Mesendoderm (in vitro differentiated cells): ENCODE measurements at regions not wholly inside any gene's neighbourhood (a gene's known extent, or its start where the extent isn't known, plus 50 kb on each side); places are given as distances from the start of the nearest gene placed in this dataset.
"Not testable (repeated sequence)": the region's sequence is repeated elsewhere in the genome, so short reads cannot be mapped to it uniquely, and the experiment has no call there.

ENCODE experiments used
- DNase-seq: peaks from one replicate; pipeline ENCODE4 v3.0.0; 2013
- H2AK5ac ChIP-seq: 2 replicates; pipeline ENCODE4 v1.6.1; 2013; ENCODE audit warnings: low read length, inconsistent platforms
- H2BK120ac ChIP-seq: 2 replicates; pipeline ENCODE4 v1.6.1; 2013; ENCODE audit warnings: low read depth, mild to moderate bottlenecking, low read length, moderate library complexity, mixed read lengths
- H2BK15ac ChIP-seq: replicated peaks from 2 replicates; pipeline ENCODE4 v1.6.1; 2013; ENCODE audit warnings: low read depth, mild to moderate bottlenecking, moderate library complexity
- H2BK5ac ChIP-seq: 2 replicates; pipeline ENCODE4 v1.6.1; 2013; ENCODE audit warnings: low read length, inconsistent platforms
- H3K18ac ChIP-seq: 2 replicates; pipeline ENCODE4 v1.6.1; 2013; ENCODE audit warnings: mild to moderate bottlenecking, low read length, mixed read lengths
- H3K23ac ChIP-seq: one replicate; pipeline ENCODE4 v1.6.1; 2013; ENCODE audit warnings: low read length
- H3K27ac ChIP-seq: 2 replicates; pipeline ENCODE4 v1.5.1; 2013; ENCODE audit warnings: low read depth, mild to moderate bottlenecking, inconsistent platforms, low read length, moderate library complexity
- H3K27me3 ChIP-seq: 2 replicates; pipeline ENCODE4 v1.6.1; 2013; ENCODE audit warnings: low read length, control low read depth, mild to moderate bottlenecking, inconsistent platforms; ENCODE audit not compliant: insufficient read depth, poor library complexity
- H3K36me3 ChIP-seq: 2 replicates; pipeline ENCODE4 v1.6.1; 2013; ENCODE audit warnings: low read length, inconsistent platforms; ENCODE audit not compliant: control insufficient read depth, insufficient read depth
- H3K4ac ChIP-seq: one replicate; pipeline ENCODE4 v1.6.1; 2013; ENCODE audit warnings: low read depth, mild to moderate bottlenecking, low read length, moderate library complexity
- H3K4me1 ChIP-seq: 2 replicates; pipeline ENCODE4 v1.6.1; 2013; ENCODE audit warnings: low read depth, low read length, inconsistent platforms; ENCODE audit not compliant: control insufficient read depth
- H3K4me2 ChIP-seq: 2 replicates; pipeline ENCODE4 v1.6.1; 2013; ENCODE audit warnings: low read length
- H3K4me3 ChIP-seq: 2 replicates; pipeline ENCODE4 v1.5.1; 2013; ENCODE audit warnings: mild to moderate bottlenecking, low read length
- H3K56ac ChIP-seq: one replicate; pipeline ENCODE4 v1.6.1; 2013; ENCODE audit warnings: low read length
- H3K79me1 ChIP-seq: 2 replicates; pipeline ENCODE4 v1.6.1; 2013; ENCODE audit warnings: low read length, inconsistent platforms
- H3K79me2 ChIP-seq: 2 replicates; pipeline ENCODE4 v1.6.1; 2013; ENCODE audit warnings: mild to moderate bottlenecking, low read length; ENCODE audit not compliant: control insufficient read depth, insufficient read depth
- H3K9ac ChIP-seq: 2 replicates; pipeline ENCODE4 v1.6.1; 2013; ENCODE audit warnings: low read length, inconsistent platforms
- H4K5ac ChIP-seq: one replicate; pipeline ENCODE4 v1.6.1; 2013; ENCODE audit warnings: low read length
- H4K8ac ChIP-seq: one replicate; pipeline ENCODE4 v1.6.1; 2013; ENCODE audit warnings: low read depth, mild to moderate bottlenecking, control low read depth, low read length, moderate library complexity
- WGBS: extraction: QIAGEN DNeasy Blood & Tissue Kit; methylation state at CpG from one replicate; pipeline ENCODE4 v1.1.7; 2013; ENCODE audit warnings: low lambda C conversion rate, missing lambda C conversion rate; ENCODE audit not compliant: insufficient coverage; ENCODE audit errors: extremely low coverage; 5-methylcytosine and 5-hydroxymethylcytosine counted together

DNA sequence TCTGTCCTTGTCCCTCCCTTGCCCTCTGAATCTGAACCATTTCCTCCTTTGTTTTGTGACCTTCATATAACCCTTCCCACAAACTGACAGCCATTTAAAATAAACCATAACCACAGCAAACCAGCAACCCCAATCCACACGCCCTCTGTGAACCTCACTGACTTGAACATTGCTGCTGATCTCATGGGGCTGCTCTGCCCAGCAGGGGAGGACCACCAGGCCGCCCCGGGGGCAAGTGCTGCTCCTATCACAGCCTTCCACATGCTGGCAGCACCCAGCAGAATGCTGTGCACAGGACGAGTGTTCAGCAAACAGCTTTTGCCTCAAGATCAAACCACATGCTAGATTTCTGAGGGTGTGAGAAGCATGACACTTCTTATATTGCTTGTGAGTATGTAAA is 73.9 kb upstream of the UXS1 start:
- Histone ChIP-seq H2BK120ac (no peak overlapping the region), H3K18ac (no peak overlapping the region), H3K56ac (no peak overlapping the region), H3K36me3 (no peaks in the 10 kb centered on the region), H4K8ac (no peak overlapping the region), H3K9ac (no peak overlapping the region), H3K4me1 (no peaks in the 10 kb centered on the region), H2BK5ac (no peak overlapping the region), H3K4ac (no peak overlapping the region), H2BK15ac (no peak overlapping the region), H3K27ac (no peak overlapping the region), H3K23ac (no peak overlapping the region), H3K79me1 (no peaks in the 10 kb centered on the region), H3K4me3 (no peak overlapping the region), H2AK5ac (no peak overlapping the region), H3K27me3 (no peaks in the 10 kb centered on the region), H4K5ac (no peak overlapping the region), H3K4me2 (no peak overlapping the region), H3K79me2 (no peaks in the 10 kb centered on the region)
- WGBS, result no CpG with 5 or more reads among the region's 4 CpGs
- no peak for DNase-seq

DNA sequence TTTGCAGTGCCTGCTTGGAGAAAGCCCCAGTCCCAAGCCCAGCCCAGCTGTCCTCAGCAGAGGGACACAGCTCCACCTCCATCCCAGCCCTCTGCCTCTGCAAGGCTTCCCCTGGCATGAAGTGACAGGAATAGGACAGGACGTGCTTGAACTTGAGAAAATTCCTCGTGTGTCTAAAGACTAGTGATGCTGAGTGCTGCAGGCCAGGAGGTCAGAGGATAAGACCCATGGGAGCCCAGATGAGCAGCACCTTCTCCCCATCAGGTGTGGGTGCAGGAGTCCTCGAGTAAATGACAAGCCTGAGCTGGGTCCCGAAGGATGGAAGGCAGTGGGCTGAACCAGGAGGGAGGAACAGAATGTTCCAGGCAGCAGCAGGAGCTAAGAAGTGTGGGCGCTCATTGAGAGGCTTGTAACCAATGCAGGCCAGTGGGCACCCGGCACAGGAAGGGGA is 67.8 kb upstream of the UXS1 start:
- no peak overlapping the region for H2AK5ac ChIP-seq
- no peak overlapping the region for H4K5ac ChIP-seq
- H2BK5ac ChIP-seq, result no peak overlapping the region
- H3K79me2 ChIP-seq, result no peaks in the 10 kb centered on the region
- DNase-seq, result no peak
- no peak overlapping the region for H3K23ac ChIP-seq
- H3K4me2 ChIP-seq, result no peak overlapping the region
- no peak overlapping the region for H3K9ac ChIP-seq
- no peak overlapping the region for H3K4ac ChIP-seq
- H4K8ac ChIP-seq, result no peak overlapping the region
- H2BK120ac ChIP-seq, result no peak overlapping the region
- no CpG with 5 or more reads among the region's 6 CpGs for WGBS
- no peak overlapping the region for H3K27ac ChIP-seq
- no peak overlapping the region for H2BK15ac ChIP-seq
- no peaks in the 10 kb centered on the region for H3K4me1 ChIP-seq
- H3K79me1 ChIP-seq, result no peaks in the 10 kb centered on the region
- H3K4me3 ChIP-seq, result no peak overlapping the region
- H3K18ac ChIP-seq, result no peak overlapping the region
- H3K36me3 ChIP-seq, result no peaks in the 10 kb centered on the region
- H3K27me3 ChIP-seq, result no peaks in the 10 kb centered on the region
- no peak overlapping the region for H3K56ac ChIP-seq

DNA sequence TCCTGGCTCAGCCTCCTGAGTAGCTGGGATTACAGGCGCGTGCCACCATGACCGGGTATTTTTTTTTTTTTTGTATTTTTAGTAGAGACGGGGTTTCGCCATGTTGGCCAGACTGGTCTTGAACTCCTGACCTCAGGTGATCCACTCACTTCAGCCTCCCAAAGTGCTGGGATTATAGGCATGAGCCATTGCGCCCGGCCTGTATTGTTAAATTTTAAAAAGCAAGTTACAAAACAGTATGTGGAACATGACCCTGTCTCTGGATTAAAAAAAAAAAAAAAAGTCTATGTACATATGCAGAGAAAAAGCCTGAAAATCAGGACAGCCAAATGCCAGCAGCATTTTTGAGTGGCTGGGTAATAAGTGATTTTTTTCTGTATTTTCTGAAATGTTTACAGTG is 64.8 kb upstream of the UXS1 start:
- H3K4ac ChIP-seq, H3K4me2 ChIP-seq, H2BK120ac ChIP-seq, H3K4me1 ChIP-seq, DNase-seq, H4K5ac ChIP-seq, H2BK5ac ChIP-seq, H3K79me2 ChIP-seq, H3K27ac ChIP-seq, H3K9ac ChIP-seq, H3K27me3 ChIP-seq, H2BK15ac ChIP-seq, H3K18ac ChIP-seq, H3K23ac ChIP-seq, H3K36me3 ChIP-seq, H3K4me3 ChIP-seq, H2AK5ac ChIP-seq, H4K8ac ChIP-seq, H3K79me1 ChIP-seq, H3K56ac ChIP-seq: not testable (repeated sequence)
- WGBS, result no CpG with 5 or more reads among the region's 7 CpGs

DNA sequence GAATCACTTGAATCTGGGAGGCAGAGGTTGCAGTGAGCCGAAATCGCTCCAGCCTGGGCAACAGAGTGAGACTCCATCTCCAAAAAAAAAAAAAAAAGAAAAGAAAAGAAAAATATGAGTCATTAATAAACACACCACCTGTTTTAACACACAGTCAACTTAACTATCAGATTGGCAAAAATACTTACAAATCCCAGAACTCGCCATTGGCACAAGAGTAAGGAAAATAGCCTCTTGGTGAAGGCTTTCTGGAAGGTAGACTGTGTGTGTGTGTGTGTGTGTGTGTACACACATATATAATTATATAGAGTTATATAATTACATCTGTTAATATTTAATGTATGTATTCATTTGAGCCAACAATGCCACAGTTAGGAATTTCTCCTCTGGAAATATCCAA is 63.7 kb upstream of the UXS1 start:
- Histone ChIP-seq H3K79me1 (no peaks in the 10 kb centered on the region), H4K8ac (no peak overlapping the region), H3K4me3 (no peak overlapping the region), H2BK5ac (no peak overlapping the region), H3K36me3 (no peaks in the 10 kb centered on the region), H3K23ac (no peak overlapping the region), H3K4me2 (no peak overlapping the region), H4K5ac (no peak overlapping the region), H3K27me3 (no peaks in the 10 kb centered on the region), H3K4me1 (no peaks in the 10 kb centered on the region), H3K18ac (no peak overlapping the region), H3K79me2 (no peaks in the 10 kb centered on the region), H2BK15ac (no peak overlapping the region), H2BK120ac (no peak overlapping the region), H3K56ac (no peak overlapping the region), H3K9ac (no peak overlapping the region), H3K4ac (no peak overlapping the region), H2AK5ac (no peak overlapping the region), H3K27ac (no peak overlapping the region)
- DNase-seq, result no peak
- no CpG with 5 or more reads among the region's 3 CpGs for WGBS

DNA sequence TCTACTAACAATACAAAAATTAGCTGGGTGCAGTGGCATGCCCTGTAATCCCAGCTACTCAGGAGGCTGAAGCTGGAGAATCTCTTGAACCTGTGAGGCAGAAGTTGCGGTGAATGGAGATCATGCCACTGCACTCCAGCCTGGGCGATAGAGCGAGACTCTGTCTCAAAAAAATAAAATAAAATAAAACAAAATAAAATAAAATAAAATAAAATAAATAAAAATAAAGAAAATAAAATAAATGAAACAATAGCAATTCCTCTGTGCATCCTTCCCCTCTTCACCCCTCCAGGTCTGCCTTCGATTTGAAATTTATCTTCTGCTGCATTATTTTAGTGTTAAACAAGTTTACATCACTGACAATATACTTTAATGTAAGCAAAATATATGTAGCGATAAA is 63.0 kb upstream of the UXS1 start:
- no peak overlapping the region for H3K9ac ChIP-seq
- no peak overlapping the region for H3K27ac ChIP-seq
- no peak overlapping the region for H2AK5ac ChIP-seq
- H3K79me2 ChIP-seq, result no peaks in the 10 kb centered on the region
- no peak overlapping the region for H2BK5ac ChIP-seq
- H4K5ac ChIP-seq, result no peak overlapping the region
- no peak overlapping the region for H2BK120ac ChIP-seq
- no peaks in the 10 kb centered on the region for H3K4me1 ChIP-seq
- no peak overlapping the region for H3K56ac ChIP-seq
- no peak overlapping the region for H3K18ac ChIP-seq
- H3K4me2 ChIP-seq, result no peak overlapping the region
- H3K27me3 ChIP-seq, result no peaks in the 10 kb centered on the region
- H3K79me1 ChIP-seq, result no peaks in the 10 kb centered on the region
- H4K8ac ChIP-seq, result no peak overlapping the region
- WGBS, result no CpG with 5 or more reads among the region's 5 CpGs
- no peak overlapping the region for H3K4ac ChIP-seq
- no peak overlapping the region for H3K4me3 ChIP-seq
- no peaks in the 10 kb centered on the region for H3K36me3 ChIP-seq
- DNase-seq, result no peak
- no peak overlapping the region for H3K23ac ChIP-seq
- H2BK15ac ChIP-seq, result no peak overlapping the region

DNA sequence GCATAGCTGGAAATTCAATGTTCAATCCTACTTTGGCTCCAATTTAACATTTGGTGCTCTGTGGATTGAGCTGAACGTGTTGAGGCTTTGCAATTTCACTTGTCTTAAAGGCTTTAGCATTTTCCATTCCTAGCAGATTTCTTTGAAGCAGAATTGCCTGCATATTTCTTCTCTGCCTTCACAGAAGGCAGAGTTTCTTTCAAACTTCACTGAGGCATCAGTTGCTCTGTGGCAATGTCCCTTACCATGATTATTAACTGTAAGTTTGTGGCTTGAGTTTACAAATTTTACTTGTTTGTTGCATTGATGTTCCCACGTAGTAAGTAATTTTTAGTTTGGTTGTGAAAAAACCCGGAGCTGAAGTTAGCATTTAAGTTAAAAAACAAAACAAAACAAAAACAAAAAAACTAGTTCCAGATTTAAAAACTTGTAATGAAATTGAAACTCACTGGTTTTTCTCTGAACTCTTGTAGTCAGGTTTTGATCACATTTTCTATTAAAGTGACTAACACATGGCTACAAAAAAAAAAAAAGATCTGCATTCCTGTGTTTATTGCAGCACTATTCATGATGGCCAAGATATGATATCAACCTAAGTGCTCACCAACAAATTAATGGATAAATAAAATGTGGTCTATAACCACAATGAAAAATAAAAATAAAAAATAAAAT is 55.2 kb upstream of the UXS1 start:
- not testable (repeated sequence) for H3K23ac ChIP-seq, DNase-seq, H3K18ac ChIP-seq, H3K79me1 ChIP-seq, H2BK15ac ChIP-seq, H3K36me3 ChIP-seq, H3K4me1 ChIP-seq, H2BK5ac ChIP-seq, H3K56ac ChIP-seq, H4K8ac ChIP-seq, H3K4ac ChIP-seq, H3K9ac ChIP-seq, H3K27ac ChIP-seq, H4K5ac ChIP-seq, H2AK5ac ChIP-seq, H3K27me3 ChIP-seq, H3K4me2 ChIP-seq, H2BK120ac ChIP-seq, H3K79me2 ChIP-seq, H3K4me3 ChIP-seq
- WGBS, result no CpG with 5 or more reads among the region's 3 CpGs
